Esophagus squamous epithelium (tissue), 5 donors: ENCODE measurements at regions not wholly inside any gene's neighbourhood (a gene's known extent, or its start where the extent isn't known, plus 50 kb on each side); places are given as distances from the start of the nearest gene placed in this dataset.

Experiments
- DNase-seq: peaks from one replicate; lab custom pipeline; 2025; lab: John Stamatoyannopoulos, UW
- H3K27ac ChIP-seq, 4 donors: fragments of 200-600 bp; sonication (generic); one replicate each; pipeline ENCODE4 v1.5.1; 2016 to 2019; ENCODE audit warnings: mild to moderate bottlenecking in 1 of 4
- H3K27me3 ChIP-seq, 4 donors: fragments of 200-600 bp; sonication (generic); 1 replicate in 3 of 4; 2 replicates in 1 of 4; pipeline versions ENCODE4 v1.5.1 to v1.6.0; 2017 to 2021; ENCODE audit warnings: antibody characterized with exemption in 1 of 4
- H3K36me3 ChIP-seq, 3 donors: fragments of 200-600 bp; sonication (generic); one replicate each; pipeline ENCODE4 v1.5.1; 2016 to 2019
- H3K4me1 ChIP-seq, 3 donors: fragments of 200-600 bp; sonication (generic); one replicate each; pipeline ENCODE4 v1.5.1; 2017 to 2019
- H3K4me3 ChIP-seq, 4 donors: fragments of 200-600 bp; sonication (generic); 1 replicate in 3 of 4; 2 replicates in 1 of 4; pipeline ENCODE4 v1.5.1; 2016 to 2019; ENCODE audit warnings: mild to moderate bottlenecking in 2 of 4, moderate library complexity in 1 of 4
- H3K9me3 ChIP-seq, 3 donors: fragments of 200-600 bp; sonication (generic); one replicate each; pipeline ENCODE4 v1.5.1; 2016 to 2019
- CTCF ChIP-seq, 6 experiments: fragments of 450-650 bp in 4 of 6; fragments of 200-600 bp in 2 of 6; sonication (generic) in 2 of 6; IDR thresholded peaks; one replicate each; pipeline ENCODE4 v1.5.1; 2016 to 2019; ENCODE audit warnings: antibody characterized with exemption in 6 of 6, mild to moderate bottlenecking in 4 of 6, moderate library complexity in 4 of 6
- POLR2A ChIP-seq, 4 donors: fragments of 450-650 bp; IDR thresholded peaks; one replicate each; pipeline ENCODE4 v1.6.1; 2017; ENCODE audit warnings: antibody characterized with exemption in 4 of 4, mild to moderate bottlenecking in 4 of 4, moderate library complexity in 3 of 4
- WGBS, 2 donors: methylation state at CpG; one replicate each; pipeline ENCODE4 v1.1.5; 2018; 5-methylcytosine and 5-hydroxymethylcytosine counted together
- intact Hi-C: fragments of 100-400 bp; cut with DNase I; formaldehyde crosslinking; loops from one replicate; pipeline ENCODE4 v1.15.0; 2022
- donor health status: DM: yes; HTN: yes; CAD: no.

- peaks cover 0 to 10% (median 0%) of the 10 kb centered on the region in 3 donors for H3K4me1 ChIP-seq
- TF ChIP-seq POLR2A (IDR thresholded peaks at IDR 0.05) (no peak), CTCF (IDR thresholded peaks at IDR 0.05) (no peak)
- no peaks in the 10 kb centered on the region for H3K27me3 ChIP-seq
- no peak overlapping the region for H3K27ac ChIP-seq
- H3K36me3 ChIP-seq = no peaks in the 10 kb centered on the region
- 76 to 81% methylated on average over 8 of the region's 8 CpGs for WGBS, 2 donors
- H3K4me3 ChIP-seq = no peak overlapping the region
- no peak for DNase-seq
- intact Hi-C loops = loop anchor here (10.0 kb wide), 1 partner anchor 573 kb away; no protein-coding TSS in a partner anchor
- H3K9me3 ChIP-seq = peaks cover 0 to 4% (median 0%) of the 10 kb centered on the region in 3 donors
Observed at GRCh38 chr11:12321217-12321937, 56.0 kb upstream of the PARVA start.

- no peak for DNase-seq
- no peaks in the 10 kb centered on the region for H3K9me3 ChIP-seq
- H3K27ac ChIP-seq = no peak overlapping the region
- no peak overlapping the region for H3K4me3 ChIP-seq
- H3K36me3 ChIP-seq = no peaks in the 10 kb centered on the region
- H3K27me3 ChIP-seq = no peaks in the 10 kb centered on the region
- intact Hi-C loops = loop anchor here (10.0 kb wide), 1 partner anchor 570 kb away; no protein-coding TSS in a partner anchor
- no peak for TF ChIP-seq POLR2A (IDR thresholded peaks at IDR 0.05)
- TF ChIP-seq CTCF (IDR thresholded peaks at IDR 0.05) = no peak
- 90 to 97% methylated on average over 3 of the region's 3 CpGs for WGBS, 2 donors
- H3K4me1 ChIP-seq = peaks cover 0 to 13% (median 0%) of the 10 kb centered on the region in 3 donors
Observed at GRCh38 chr11:12324585-12324984, 52.8 kb upstream of the PARVA start.
